HEK293 (cell line): ENCODE measurements at regions not wholly inside any gene's neighbourhood (a gene's known extent, or its start where the extent isn't known, plus 50 kb on each side); places are given as distances from the start of the nearest gene placed in this dataset.

ENCODE experiments used
- CTCF ChIA-PET: fragments of 350-600 bp; formaldehyde crosslinking; extraction: SDS; loops from one replicate; lab custom pipeline; 2021; ENCODE audit warnings: antibody characterized with exemption; lab: Yijun Ruan, JAX
- POLR2A ChIA-PET: fragments of 300-600 bp; formaldehyde crosslinking; extraction: SDS; loops from one replicate; lab custom pipeline; 2020; ENCODE audit warnings: antibody characterized with exemption, inconsistent platforms; lab: Yijun Ruan, JAX
- H3K27ac ChIP-seq: fragments of 200-500 bp; sonication (Bioruptor generic); 2 replicates; pipeline ENCODE4 v1.5.1; 2014; ENCODE audit warnings: low read depth, low read length, control low read depth, inconsistent platforms; ENCODE audit errors: extremely low read depth
- H3K36me3 ChIP-seq, 2 experiments: fragments of 200-500 bp in 1 of 2; sonication (Bioruptor generic) in 1 of 2; 1 replicate in 1 of 2; 2 replicates in 1 of 2; pipeline ENCODE4 v1.5.1; 2014 to 2017; ENCODE audit warnings: inconsistent platforms in 2 of 2, low read length in 2 of 2; ENCODE audit not compliant: control insufficient read depth in 2 of 2, insufficient read depth in 1 of 2
- H3K4me1 ChIP-seq: fragments of 200-500 bp; sonication (Bioruptor generic); 2 replicates; pipeline ENCODE4 v1.5.1; 2014; ENCODE audit warnings: mild to moderate bottlenecking, low read length, inconsistent platforms; ENCODE audit not compliant: control insufficient read depth, insufficient read depth
- H3K4me3 ChIP-seq: 2 replicates; pipeline ENCODE4 v1.5.1; 2011; ENCODE audit warnings: low read depth, mild to moderate bottlenecking, control low read depth, low read length, moderate library complexity
- H3K9me3 ChIP-seq: fragments of 200-500 bp; sonication (Bioruptor generic); 2 replicates; pipeline ENCODE4 v1.5.1; 2014; ENCODE audit warnings: low read depth, low read length, inconsistent platforms; ENCODE audit not compliant: control insufficient read depth, insufficient read depth
- HOXC10 ChIP-seq: sonication (generic); formaldehyde crosslinking; IDR thresholded peaks from 2 replicates; pipeline ENCODE4 v1.8.1; 2023; ENCODE audit warnings: mild to moderate bottlenecking, missing genetic modification reagents
- KLF9 ChIP-seq: fragments of 450-650 bp; formaldehyde crosslinking; IDR thresholded peaks from 2 replicates; pipeline ENCODE4 v1.5.1; 2016; ENCODE audit warnings: missing biosample characterization, missing genetic modification characterization, low read depth
- REPIN1 ChIP-seq: fragments of 450-650 bp; formaldehyde crosslinking; IDR thresholded peaks from 2 replicates; pipeline ENCODE4 v1.5.1; 2017; ENCODE audit warnings: missing biosample characterization, missing genetic modification characterization, low read depth
- SALL2 ChIP-seq: fragments of 450-650 bp; formaldehyde crosslinking; IDR thresholded peaks from 2 replicates; pipeline ENCODE4 v1.5.0; 2017; ENCODE audit warnings: missing biosample characterization, mild to moderate bottlenecking, missing genetic modification characterization, borderline replicate concordance
- SCRT2 ChIP-seq: fragments of 450-650 bp; formaldehyde crosslinking; IDR thresholded peaks from 2 replicates; pipeline ENCODE4 v1.5.1; 2016; ENCODE audit warnings: missing biosample characterization, missing genetic modification characterization
- ZBTB48 ChIP-seq: fragments of 450-650 bp; formaldehyde crosslinking; IDR thresholded peaks from 2 replicates; pipeline ENCODE4 v1.5.1; 2016; ENCODE audit warnings: missing biosample characterization, missing genetic modification characterization
- ZNF132 ChIP-seq: fragments of 450-650 bp; formaldehyde crosslinking; IDR thresholded peaks from 2 replicates; pipeline ENCODE4 v1.5.1; 2017; ENCODE audit warnings: missing biosample characterization, missing genetic modification characterization, borderline replicate concordance
- ZNF266 ChIP-seq: fragments of 450-650 bp; formaldehyde crosslinking; IDR thresholded peaks from 2 replicates; pipeline ENCODE4 v1.5.1; 2016; ENCODE audit warnings: missing biosample characterization, missing genetic modification characterization, low read depth
- ZNF311 ChIP-seq: fragments of 450-650 bp; formaldehyde crosslinking; IDR thresholded peaks from 2 replicates; pipeline ENCODE4 v1.5.1; 2017; ENCODE audit warnings: missing biosample characterization, missing genetic modification characterization, borderline replicate concordance
- ZNF335 ChIP-seq: fragments of 450-650 bp; formaldehyde crosslinking; conservative IDR thresholded peaks from 2 replicates; pipeline ENCODE4 v1.5.1; 2016; ENCODE audit warnings: missing biosample characterization, missing genetic modification characterization
- ZNF37A ChIP-seq: fragments of 450-650 bp; IDR thresholded peaks from 2 replicates; pipeline ENCODE4 v1.5.1; 2018; ENCODE audit warnings: missing biosample characterization, missing genetic modification characterization
- ZNF391 ChIP-seq: fragments of 450-650 bp; formaldehyde crosslinking; IDR thresholded peaks from 2 replicates; pipeline ENCODE4 v1.5.1; 2016; ENCODE audit warnings: low read depth, missing biosample characterization, missing genetic modification characterization, borderline replicate concordance
- ZNF473 ChIP-seq: fragments of 450-650 bp; formaldehyde crosslinking; IDR thresholded peaks from 2 replicates; pipeline ENCODE4 v1.5.1; 2017; ENCODE audit warnings: missing biosample characterization, missing genetic modification characterization
- ZNF48 ChIP-seq: fragments of 450-650 bp; formaldehyde crosslinking; IDR thresholded peaks from 2 replicates; pipeline ENCODE4 v1.5.1; 2016; ENCODE audit warnings: missing biosample characterization, missing genetic modification characterization
- ZNF501 ChIP-seq: fragments of 450-650 bp; formaldehyde crosslinking; IDR thresholded peaks from 2 replicates; pipeline ENCODE4 v1.5.1; 2016; ENCODE audit warnings: missing biosample characterization, missing genetic modification characterization
- ZNF654 ChIP-seq: fragments of 450-650 bp; formaldehyde crosslinking; IDR thresholded peaks from 2 replicates; pipeline ENCODE4 v1.5.1; 2016; ENCODE audit warnings: low read depth, missing biosample characterization, missing genetic modification characterization
- ZNF664 ChIP-seq: fragments of 450-650 bp; formaldehyde crosslinking; IDR thresholded peaks from 2 replicates; pipeline ENCODE4 v1.5.1; 2016; ENCODE audit warnings: missing biosample characterization, missing genetic modification characterization
- ZNF677 ChIP-seq: fragments of 450-650 bp; IDR thresholded peaks from 2 replicates; pipeline ENCODE4 v1.5.0; 2018; ENCODE audit warnings: missing biosample characterization, mild to moderate bottlenecking, missing genetic modification characterization, moderate library complexity
- ZNF785 ChIP-seq: fragments of 450-650 bp; formaldehyde crosslinking; IDR thresholded peaks from 2 replicates; pipeline ENCODE4 v1.5.1; 2016; ENCODE audit warnings: missing biosample characterization, missing genetic modification characterization
- ZNF843 ChIP-seq: fragments of 450-650 bp; formaldehyde crosslinking; IDR thresholded peaks from 2 replicates; pipeline ENCODE4 v1.5.1; 2016; ENCODE audit warnings: missing biosample characterization, missing genetic modification characterization
- ZSCAN23 ChIP-seq: fragments of 450-650 bp; formaldehyde crosslinking; IDR thresholded peaks from 2 replicates; pipeline ENCODE4 v1.5.1; 2016; ENCODE audit warnings: missing biosample characterization, missing genetic modification characterization
- TF ChIP-seq, protein P1 (sequence below): fragments of 450-650 bp; formaldehyde crosslinking; optimal IDR thresholded peaks from 2 replicates; pipeline ENCODE3; 2016; ENCODE audit warnings: missing biosample characterization, mild to moderate bottlenecking, missing genetic modification characterization
- TF ChIP-seq, protein P2 (sequence below): fragments of 450-650 bp; formaldehyde crosslinking; IDR thresholded peaks from 2 replicates; pipeline ENCODE4 v1.5.1; 2016; ENCODE audit warnings: missing biosample characterization, missing genetic modification characterization
- TF ChIP-seq, protein P3 (sequence below): fragments of 450-650 bp; formaldehyde crosslinking; IDR thresholded peaks from 2 replicates; pipeline ENCODE4 v1.5.1; 2016; ENCODE audit warnings: missing biosample characterization, missing genetic modification characterization
- TF ChIP-seq, protein P4 (sequence below): fragments of 450-650 bp; formaldehyde crosslinking; IDR thresholded peaks from 2 replicates; pipeline ENCODE4 v1.5.1; 2016; ENCODE audit warnings: missing biosample characterization, missing genetic modification characterization
- TF ChIP-seq, protein P5 (sequence below): fragments of 450-650 bp; formaldehyde crosslinking; IDR thresholded peaks from 2 replicates; pipeline ENCODE4 v1.5.1; 2016; ENCODE audit warnings: missing biosample characterization, missing genetic modification characterization
- TF ChIP-seq, protein P6 (sequence below): fragments of 450-650 bp; formaldehyde crosslinking; IDR thresholded peaks from 2 replicates; pipeline ENCODE4 v1.5.1; 2016; ENCODE audit warnings: missing biosample characterization, missing genetic modification characterization

DNA sequence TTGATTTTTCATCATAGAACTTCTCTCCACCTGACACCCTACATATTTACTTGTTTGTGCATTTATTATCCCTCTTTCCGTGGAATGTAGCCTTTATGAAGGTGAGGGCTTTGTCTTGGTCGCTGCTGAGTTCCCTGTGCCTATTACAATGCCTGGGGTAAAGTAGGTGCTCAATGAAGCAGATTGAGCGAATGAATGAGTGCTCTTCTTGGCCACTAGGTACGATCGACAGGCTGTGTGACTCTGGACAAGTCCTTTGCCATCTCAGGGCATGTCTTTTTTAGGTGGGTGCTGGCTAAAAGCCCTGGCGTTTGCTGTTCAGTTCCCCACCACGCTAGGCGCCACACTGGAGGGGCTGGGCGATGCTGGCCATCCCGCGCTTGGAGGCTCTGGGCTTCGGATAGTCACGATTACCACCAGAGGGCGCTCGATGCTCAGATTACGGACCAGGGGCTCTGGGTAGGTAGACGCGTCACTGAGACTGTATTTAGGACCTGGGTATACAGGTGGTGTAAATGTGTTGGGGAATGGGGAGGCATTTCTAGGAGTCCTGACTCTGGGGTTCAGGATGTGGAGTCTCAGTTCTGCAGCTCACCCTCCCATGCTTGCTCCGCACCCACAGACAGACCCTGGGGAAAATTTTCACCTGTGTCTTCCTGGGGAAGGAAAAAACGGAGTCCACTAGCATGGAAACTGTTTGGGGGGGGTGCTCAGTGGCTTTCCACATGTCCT lies 71.0 kb upstream of the CSF3R start:
- no peaks in the 10 kb centered on the region for H3K4me1 ChIP-seq
- no peaks in the 10 kb centered on the region for H3K9me3 ChIP-seq
- POLR2A ChIA-PET: no interaction called here
- H3K27ac ChIP-seq: no peak overlapping the region
- CTCF ChIA-PET: interaction anchor here (0.5 to 5.1 kb wide), 18 partner anchors 9 to 934 kb away, joined by 3 to 18 read pairs (median 4); no protein-coding TSS in a partner anchor
- TF ChIP-seq ZNF654 (tag by site-specific recombination): peak; percentile 82
- no peak for TF ChIP-seq ZNF785
- no peak for TF ChIP-seq ZNF266
- no peak for TF ChIP-seq ZNF391
- TF ChIP-seq HOXC10 (CRISPR knock-in tag): no peak
- peak; percentile 47; the same call in 1 of the 2 replicates for TF ChIP-seq SCRT2 (tag by site-specific recombination)
- no peak for TF ChIP-seq ZNF48 (tag by site-specific recombination)
- TF ChIP-seq ZNF843 (tag by site-specific recombination): no peak
- no peak for TF ChIP-seq ZNF132
- TF ChIP-seq SALL2: no peak
- TF ChIP-seq ZNF37A (tag by site-specific recombination): no peak
- no peak for TF ChIP-seq ZSCAN23 (tag by site-specific recombination)
- TF ChIP-seq, protein P1, sequence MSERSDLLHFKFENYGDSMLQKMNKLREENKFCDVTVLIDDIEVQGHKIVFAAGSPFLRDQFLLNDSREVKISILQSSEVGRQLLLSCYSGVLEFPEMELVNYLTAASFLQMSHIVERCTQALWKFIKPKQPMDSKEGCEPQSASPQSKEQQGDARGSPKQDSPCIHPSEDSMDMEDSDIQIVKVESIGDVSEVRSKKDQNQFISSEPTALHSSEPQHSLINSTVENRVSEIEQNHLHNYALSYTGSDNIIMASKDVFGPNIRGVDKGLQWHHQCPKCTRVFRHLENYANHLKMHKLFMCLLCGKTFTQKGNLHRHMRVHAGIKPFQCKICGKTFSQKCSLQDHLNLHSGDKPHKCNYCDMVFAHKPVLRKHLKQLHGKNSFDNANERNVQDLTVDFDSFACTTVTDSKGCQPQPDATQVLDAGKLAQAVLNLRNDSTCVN: no peak
- no peak for TF ChIP-seq ZNF311 (tag by site-specific recombination)
- TF ChIP-seq ZNF501 (tag by site-specific recombination): no peak
- TF ChIP-seq, protein P2, sequence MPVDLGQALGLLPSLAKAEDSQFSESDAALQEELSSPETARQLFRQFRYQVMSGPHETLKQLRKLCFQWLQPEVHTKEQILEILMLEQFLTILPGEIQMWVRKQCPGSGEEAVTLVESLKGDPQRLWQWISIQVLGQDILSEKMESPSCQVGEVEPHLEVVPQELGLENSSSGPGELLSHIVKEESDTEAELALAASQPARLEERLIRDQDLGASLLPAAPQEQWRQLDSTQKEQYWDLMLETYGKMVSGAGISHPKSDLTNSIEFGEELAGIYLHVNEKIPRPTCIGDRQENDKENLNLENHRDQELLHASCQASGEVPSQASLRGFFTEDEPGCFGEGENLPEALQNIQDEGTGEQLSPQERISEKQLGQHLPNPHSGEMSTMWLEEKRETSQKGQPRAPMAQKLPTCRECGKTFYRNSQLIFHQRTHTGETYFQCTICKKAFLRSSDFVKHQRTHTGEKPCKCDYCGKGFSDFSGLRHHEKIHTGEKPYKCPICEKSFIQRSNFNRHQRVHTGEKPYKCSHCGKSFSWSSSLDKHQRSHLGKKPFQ (tag by site-specific recombination): no peak
- no peak for TF ChIP-seq ZNF677 (tag by site-specific recombination)
- no peak for TF ChIP-seq REPIN1
- TF ChIP-seq, protein P3, sequence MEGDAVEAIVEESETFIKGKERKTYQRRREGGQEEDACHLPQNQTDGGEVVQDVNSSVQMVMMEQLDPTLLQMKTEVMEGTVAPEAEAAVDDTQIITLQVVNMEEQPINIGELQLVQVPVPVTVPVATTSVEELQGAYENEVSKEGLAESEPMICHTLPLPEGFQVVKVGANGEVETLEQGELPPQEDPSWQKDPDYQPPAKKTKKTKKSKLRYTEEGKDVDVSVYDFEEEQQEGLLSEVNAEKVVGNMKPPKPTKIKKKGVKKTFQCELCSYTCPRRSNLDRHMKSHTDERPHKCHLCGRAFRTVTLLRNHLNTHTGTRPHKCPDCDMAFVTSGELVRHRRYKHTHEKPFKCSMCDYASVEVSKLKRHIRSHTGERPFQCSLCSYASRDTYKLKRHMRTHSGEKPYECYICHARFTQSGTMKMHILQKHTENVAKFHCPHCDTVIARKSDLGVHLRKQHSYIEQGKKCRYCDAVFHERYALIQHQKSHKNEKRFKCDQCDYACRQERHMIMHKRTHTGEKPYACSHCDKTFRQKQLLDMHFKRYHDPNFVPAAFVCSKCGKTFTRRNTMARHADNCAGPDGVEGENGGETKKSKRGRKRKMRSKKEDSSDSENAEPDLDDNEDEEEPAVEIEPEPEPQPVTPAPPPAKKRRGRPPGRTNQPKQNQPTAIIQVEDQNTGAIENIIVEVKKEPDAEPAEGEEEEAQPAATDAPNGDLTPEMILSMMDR (tag by site-specific recombination): peak; percentile 91
- TF ChIP-seq ZNF664 (tag by site-specific recombination): peak; percentile 99
- H3K36me3 ChIP-seq: no peaks in the 10 kb centered on the region
- no peak overlapping the region for H3K4me3 ChIP-seq

DNA sequence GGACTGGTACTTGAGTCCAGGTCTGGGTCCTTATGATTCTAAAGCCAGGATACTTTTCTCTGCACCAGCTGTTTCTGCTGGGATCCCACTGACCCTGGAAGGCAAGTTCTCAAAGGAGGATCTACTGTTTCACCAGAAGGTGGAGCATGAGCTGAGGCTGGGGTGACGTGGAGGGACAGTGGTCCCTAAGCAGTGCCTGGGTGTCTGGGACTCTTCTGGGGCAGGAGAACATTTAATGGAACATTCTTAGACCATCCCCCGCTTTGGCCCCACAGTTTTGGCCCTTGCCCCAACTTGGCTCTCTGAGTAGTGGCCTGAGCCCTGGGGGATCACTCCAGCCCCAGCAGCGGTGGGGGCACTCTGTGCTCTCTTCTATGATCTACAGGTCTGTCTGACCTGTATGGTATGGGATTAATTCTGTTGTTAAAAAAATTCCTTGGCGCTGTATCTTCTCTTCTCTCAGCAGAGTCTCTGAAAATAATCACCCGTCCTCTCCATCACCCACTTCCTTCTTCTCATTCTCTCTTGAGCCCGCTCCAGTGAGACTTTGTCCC lies 60.3 kb upstream of the CSF3R start:
- ChIA-PET CTCF (interaction anchor here (0.6 to 1.8 kb wide), 9 partner anchors 10 to 1057 kb away, joined by 3 to 10 read pairs (median 3); no protein-coding TSS in a partner anchor), POLR2A (no interaction called here)
- no peaks in the 10 kb centered on the region for H3K36me3 ChIP-seq
- H3K9me3 ChIP-seq: no peaks in the 10 kb centered on the region
- no peak overlapping the region for H3K27ac ChIP-seq
- no peaks in the 10 kb centered on the region for H3K4me1 ChIP-seq
- H3K4me3 ChIP-seq: no peak overlapping the region
- TF ChIP-seq KLF9 (no peak), ZNF335 (tag by site-specific recombination) (no peak), ZBTB48 (tag by site-specific recombination) (peak; percentile 89), ZNF473 (no peak)
- TF ChIP-seq, protein P4, sequence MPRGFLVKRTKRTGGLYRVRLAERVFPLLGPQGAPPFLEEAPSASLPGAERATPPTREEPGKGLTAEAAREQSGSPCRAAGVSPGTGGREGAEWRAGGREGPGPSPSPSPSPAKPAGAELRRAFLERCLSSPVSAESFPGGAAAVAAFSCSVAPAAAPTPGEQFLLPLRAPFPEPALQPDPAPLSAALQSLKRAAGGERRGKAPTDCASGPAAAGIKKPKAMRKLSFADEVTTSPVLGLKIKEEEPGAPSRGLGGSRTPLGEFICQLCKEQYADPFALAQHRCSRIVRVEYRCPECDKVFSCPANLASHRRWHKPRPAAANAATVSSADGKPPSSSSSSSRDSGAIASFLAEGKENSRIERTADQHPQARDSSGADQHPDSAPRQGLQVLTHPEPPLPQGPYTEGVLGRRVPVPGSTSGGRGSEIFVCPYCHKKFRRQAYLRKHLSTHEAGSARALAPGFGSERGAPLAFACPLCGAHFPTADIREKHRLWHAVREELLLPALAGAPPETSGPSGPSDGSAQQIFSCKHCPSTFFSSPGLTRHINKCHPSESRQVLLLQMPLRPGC (tag by site-specific recombination): no peak
- TF ChIP-seq, protein P5, sequence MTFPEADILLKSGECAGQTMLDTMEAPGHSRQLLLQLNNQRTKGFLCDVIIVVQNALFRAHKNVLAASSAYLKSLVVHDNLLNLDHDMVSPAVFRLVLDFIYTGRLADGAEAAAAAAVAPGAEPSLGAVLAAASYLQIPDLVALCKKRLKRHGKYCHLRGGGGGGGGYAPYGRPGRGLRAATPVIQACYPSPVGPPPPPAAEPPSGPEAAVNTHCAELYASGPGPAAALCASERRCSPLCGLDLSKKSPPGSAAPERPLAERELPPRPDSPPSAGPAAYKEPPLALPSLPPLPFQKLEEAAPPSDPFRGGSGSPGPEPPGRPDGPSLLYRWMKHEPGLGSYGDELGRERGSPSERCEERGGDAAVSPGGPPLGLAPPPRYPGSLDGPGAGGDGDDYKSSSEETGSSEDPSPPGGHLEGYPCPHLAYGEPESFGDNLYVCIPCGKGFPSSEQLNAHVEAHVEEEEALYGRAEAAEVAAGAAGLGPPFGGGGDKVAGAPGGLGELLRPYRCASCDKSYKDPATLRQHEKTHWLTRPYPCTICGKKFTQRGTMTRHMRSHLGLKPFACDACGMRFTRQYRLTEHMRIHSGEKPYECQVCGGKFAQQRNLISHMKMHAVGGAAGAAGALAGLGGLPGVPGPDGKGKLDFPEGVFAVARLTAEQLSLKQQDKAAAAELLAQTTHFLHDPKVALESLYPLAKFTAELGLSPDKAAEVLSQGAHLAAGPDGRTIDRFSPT (tag by site-specific recombination): no peak
- TF ChIP-seq, protein P6, sequence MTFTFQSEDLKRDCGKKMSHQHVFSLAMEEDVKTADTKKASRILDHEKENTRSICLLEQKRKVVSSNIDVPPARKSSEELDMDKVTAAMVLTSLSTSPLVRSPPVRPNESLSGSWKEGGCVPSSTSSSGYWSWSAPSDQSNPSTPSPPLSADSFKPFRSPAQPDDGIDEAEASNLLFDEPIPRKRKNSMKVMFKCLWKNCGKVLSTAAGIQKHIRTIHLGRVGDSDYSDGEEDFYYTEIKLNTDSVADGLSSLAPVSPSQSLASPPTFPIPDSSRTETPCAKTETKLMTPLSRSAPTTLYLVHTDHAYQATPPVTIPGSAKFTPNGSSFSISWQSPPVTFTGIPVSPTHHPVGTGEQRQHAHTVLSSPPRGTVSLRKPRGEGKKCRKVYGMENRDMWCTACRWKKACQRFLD: no peak
